SU-DHL-6 (cell line): ENCODE measurements at regions not wholly inside any gene's neighbourhood (a gene's known extent, or its start where the extent isn't known, plus 50 kb on each side); places are given as distances from the start of the nearest gene placed in this dataset.
"Not testable (repeated sequence)": the region's sequence is repeated elsewhere in the genome, so short reads cannot be mapped to it uniquely, and the experiment has no call there.

ENCODE experiments used
- EZH2phosphoT487 ChIP-seq: fragments of 200-600 bp; sonication (generic), shearing (Covaris generic); conservative IDR thresholded peaks from 2 replicates; pipeline ENCODE4 v1.6.1; 2018; ENCODE audit warnings: mild to moderate bottlenecking, antibody characterized with exemption, low read length, moderate library complexity, mixed read lengths
- TF ChIP-seq, protein P1 (sequence below): fragments of 200-600 bp; sonication (generic); IDR thresholded peaks from one replicate; pipeline ENCODE4 v1.5.1; 2017; ENCODE audit warnings: antibody characterized with exemption, mild to moderate bottlenecking, low read length, moderate library complexity; ENCODE audit not compliant: insufficient read depth, poor library complexity, severe bottlenecking

DNA sequence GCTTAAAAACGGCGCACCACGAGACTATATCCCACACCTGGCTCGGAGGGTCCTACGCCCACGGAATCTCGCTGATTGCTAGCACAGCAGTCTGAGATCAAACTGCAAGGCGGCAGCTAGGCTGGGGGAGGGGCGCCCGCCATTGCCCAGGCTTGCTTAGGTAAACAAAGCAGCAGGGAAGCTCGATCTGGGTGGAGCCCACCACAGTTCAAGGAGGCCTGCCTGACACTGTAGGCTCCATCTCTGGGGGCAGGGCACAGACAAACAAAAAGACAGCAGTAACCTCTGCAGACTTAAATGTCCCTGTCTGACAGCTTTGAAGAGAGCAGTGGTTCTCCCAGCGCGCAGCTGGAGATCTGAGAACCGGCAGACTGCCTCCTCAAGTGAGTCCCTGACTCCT lies 675.7 kb downstream of the SLITRK6 start:
- TF ChIP-seq, protein P1, sequence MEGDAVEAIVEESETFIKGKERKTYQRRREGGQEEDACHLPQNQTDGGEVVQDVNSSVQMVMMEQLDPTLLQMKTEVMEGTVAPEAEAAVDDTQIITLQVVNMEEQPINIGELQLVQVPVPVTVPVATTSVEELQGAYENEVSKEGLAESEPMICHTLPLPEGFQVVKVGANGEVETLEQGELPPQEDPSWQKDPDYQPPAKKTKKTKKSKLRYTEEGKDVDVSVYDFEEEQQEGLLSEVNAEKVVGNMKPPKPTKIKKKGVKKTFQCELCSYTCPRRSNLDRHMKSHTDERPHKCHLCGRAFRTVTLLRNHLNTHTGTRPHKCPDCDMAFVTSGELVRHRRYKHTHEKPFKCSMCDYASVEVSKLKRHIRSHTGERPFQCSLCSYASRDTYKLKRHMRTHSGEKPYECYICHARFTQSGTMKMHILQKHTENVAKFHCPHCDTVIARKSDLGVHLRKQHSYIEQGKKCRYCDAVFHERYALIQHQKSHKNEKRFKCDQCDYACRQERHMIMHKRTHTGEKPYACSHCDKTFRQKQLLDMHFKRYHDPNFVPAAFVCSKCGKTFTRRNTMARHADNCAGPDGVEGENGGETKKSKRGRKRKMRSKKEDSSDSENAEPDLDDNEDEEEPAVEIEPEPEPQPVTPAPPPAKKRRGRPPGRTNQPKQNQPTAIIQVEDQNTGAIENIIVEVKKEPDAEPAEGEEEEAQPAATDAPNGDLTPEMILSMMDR: not testable (repeated sequence)
- TF ChIP-seq EZH2phosphoT487: not testable (repeated sequence)
